ENCODE measurements at regions not wholly inside any gene's neighbourhood (a gene's known extent, or its start where the extent isn't known, plus 50 kb on each side); places are given as distances from the start of the nearest gene placed in this dataset.

GRCh38 chrX:68994135-68994890 lies 165.5 kb downstream of the EFNB1 start:
- TF ChIP-seq CTCF (IDR thresholded peaks at IDR 0.05; ENCODE audit: low read depth, low read length) (no peak), EZH2phosphoT487 (IDR thresholded peaks at IDR 0.05; ENCODE audit: low read depth) (no peak)

All from OCI-LY3 (cell line).